Mucosa of descending colon (tissue), 3 donors: ENCODE measurements at regions not wholly inside any gene's neighbourhood (a gene's known extent, or its start where the extent isn't known, plus 50 kb on each side); places are given as distances from the start of the nearest gene placed in this dataset.

Source experiments
- ATAC-seq: fragments of 200-7000 bp; cut with Tn5 transposase; one replicate; pipeline ENCODE4 v1.9.1; 2020; ENCODE audit warnings: mild to moderate bottlenecking, moderate library complexity
- DNase-seq, 3 donors: peaks; one replicate each; pipeline ENCODE4 v3.0.0-alpha.2; 2020
- H3K36me3 ChIP-seq: fragments of 200-600 bp; one replicate; pipeline ENCODE4 v1.8.0; 2021; ENCODE audit warnings: low read depth, mild to moderate bottlenecking
- H3K4me1 ChIP-seq: fragments of 200-600 bp; one replicate; pipeline ENCODE4 v1.8.0; 2021; ENCODE audit warnings: low read depth, mild to moderate bottlenecking
- H3K4me3 ChIP-seq: fragments of 200-600 bp; one replicate; pipeline ENCODE4 v1.8.0; 2021; ENCODE audit warnings: mild to moderate bottlenecking
- H3K9me3 ChIP-seq: fragments of 200-600 bp; one replicate; pipeline ENCODE4 v1.8.0; 2021; ENCODE audit warnings: mild to moderate bottlenecking
- intact Hi-C, 2 donors: fragments of 100-400 bp; cut with DNase I in 1 of 2; cut with micrococcal nuclease in 1 of 2; formaldehyde crosslinking; loops; one replicate each; pipeline versions ENCODE4 v1.11.0 to v1.11.1; 2022; cut with DNase I, micrococcal nuclease
- TF ChIP-seq, protein P1 (sequence below): fragments of 200-600 bp; IDR thresholded peaks from one replicate; pipeline ENCODE4 v1.8.0; 2022; ENCODE audit warnings: antibody characterized with exemption, mild to moderate bottlenecking
- donor health status: DM: no; HTN: no; CAD: no; lungs with moderate emphysema.
- donor health status: DM: no; HTN: no; CAD: no.
- donor health status: DM: no; HTN: yes; CAD: no.

DNA sequence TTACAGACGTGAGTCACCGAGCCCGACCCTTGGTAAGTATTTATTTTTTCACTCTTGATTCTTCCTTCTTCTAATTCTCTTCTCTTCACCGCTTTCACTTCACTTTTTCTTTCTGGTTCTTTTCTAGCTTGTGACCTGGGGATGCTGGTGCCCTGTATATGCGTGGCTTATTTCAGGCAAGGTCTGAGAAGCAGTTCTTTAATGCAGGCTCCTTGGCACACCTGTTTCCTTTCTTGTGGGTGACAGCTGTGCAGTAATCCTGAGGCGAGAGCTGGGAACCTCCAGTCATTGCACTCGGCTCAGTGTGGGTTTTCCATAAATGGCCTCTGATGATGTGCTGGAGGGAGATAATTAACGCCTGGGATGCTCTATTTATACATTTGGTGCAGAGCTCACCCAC, 193.8 kb downstream of the TSN start:
- TF ChIP-seq, protein P1, sequence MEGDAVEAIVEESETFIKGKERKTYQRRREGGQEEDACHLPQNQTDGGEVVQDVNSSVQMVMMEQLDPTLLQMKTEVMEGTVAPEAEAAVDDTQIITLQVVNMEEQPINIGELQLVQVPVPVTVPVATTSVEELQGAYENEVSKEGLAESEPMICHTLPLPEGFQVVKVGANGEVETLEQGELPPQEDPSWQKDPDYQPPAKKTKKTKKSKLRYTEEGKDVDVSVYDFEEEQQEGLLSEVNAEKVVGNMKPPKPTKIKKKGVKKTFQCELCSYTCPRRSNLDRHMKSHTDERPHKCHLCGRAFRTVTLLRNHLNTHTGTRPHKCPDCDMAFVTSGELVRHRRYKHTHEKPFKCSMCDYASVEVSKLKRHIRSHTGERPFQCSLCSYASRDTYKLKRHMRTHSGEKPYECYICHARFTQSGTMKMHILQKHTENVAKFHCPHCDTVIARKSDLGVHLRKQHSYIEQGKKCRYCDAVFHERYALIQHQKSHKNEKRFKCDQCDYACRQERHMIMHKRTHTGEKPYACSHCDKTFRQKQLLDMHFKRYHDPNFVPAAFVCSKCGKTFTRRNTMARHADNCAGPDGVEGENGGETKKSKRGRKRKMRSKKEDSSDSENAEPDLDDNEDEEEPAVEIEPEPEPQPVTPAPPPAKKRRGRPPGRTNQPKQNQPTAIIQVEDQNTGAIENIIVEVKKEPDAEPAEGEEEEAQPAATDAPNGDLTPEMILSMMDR: no peak
- no peak overlapping the region for H3K4me3 ChIP-seq
- ATAC-seq: no peak

DNA sequence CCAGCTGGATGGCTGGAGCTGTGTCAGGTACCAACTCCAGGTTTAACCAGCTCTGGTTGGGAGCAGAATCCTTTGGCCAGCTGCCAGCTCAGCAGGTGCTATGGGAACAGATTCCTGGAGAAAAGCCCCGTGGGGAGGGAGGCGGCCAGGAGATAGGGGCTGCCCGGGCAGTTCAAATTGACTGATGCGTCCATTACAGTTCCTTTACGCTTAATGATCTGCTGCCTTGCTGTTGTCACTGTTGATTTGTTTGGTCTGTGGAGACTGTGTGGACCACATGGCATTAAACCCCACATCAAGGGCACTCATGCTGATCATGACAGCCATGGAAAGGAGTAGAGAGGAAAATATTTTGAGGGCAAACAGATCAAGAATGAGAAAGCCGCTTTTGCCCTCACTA, 200.0 kb downstream of the TSN start:
- no peaks in the 10 kb centered on the region for H3K36me3 ChIP-seq
- ATAC-seq: no peak
- intact Hi-C loops: no loop called here

More for the DNA sequence above, 193.8 kb downstream of the TSN start:
- Histone ChIP-seq H3K9me3 (no peaks in the 10 kb centered on the region), H3K4me1 (no peaks in the 10 kb centered on the region), H3K36me3 (no peaks in the 10 kb centered on the region)
- DNase-seq: no peak
- intact Hi-C loops: no loop called here

DNA sequence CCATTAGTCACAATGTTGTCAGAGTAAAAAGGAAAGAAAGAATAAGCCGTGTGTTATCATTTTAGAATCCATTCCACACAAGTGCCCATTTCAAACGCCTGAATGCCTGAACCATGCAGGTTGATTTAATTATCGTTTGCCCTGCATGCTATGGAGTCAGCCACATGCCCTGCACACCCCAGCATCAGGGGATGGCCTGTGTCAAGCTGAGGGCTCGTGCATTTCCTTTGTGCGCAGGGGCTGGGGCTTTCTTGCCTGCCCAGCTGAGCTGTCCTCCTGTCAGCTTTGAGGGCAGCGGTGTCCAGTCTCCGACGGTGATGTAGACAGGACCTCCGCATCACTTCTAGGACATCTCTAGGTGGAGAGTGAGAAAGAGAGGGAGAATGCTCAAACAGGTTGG, 200.4 kb downstream of the TSN start:
- Histone ChIP-seq H3K36me3 (no peaks in the 10 kb centered on the region), H3K4me1 (no peaks in the 10 kb centered on the region), H3K9me3 (no peaks in the 10 kb centered on the region), H3K4me3 (no peak overlapping the region)
- intact Hi-C loops: no loop called here
- TF ChIP-seq, protein P1: no peak
- ATAC-seq (no peak), DNase-seq (no peak)

More for the DNA sequence above, 200.0 kb downstream of the TSN start:
- DNase-seq: no peak
- Histone ChIP-seq H3K9me3 (no peaks in the 10 kb centered on the region), H3K4me3 (no peak overlapping the region), H3K4me1 (no peaks in the 10 kb centered on the region)
- TF ChIP-seq, protein P1: no peak

DNA sequence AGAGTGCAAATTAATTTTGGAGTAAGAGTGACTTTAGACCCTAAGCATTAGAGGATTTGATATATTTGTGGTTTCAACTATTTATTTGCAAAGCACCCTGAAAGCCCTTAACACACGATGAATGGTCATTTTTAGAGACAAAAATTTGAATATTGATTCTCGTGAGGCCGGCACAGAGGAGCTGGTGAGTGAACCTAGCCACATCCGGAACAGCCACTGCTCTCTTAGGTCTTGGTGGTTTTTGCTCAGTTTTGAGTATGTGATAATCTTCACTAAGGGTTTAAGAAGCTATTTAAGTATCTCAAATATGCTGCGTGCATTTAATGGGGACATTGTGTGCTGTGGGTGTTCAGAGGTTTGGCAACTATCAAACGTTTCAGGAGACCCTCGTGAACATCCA, 204.8 kb downstream of the TSN start:
- intact Hi-C loops: no loop called here
- Histone ChIP-seq H3K4me3 (no peak overlapping the region), H3K9me3 (no peaks in the 10 kb centered on the region), H3K36me3 (no peaks in the 10 kb centered on the region), H3K4me1 (no peaks in the 10 kb centered on the region)
- ATAC-seq (no peak), DNase-seq (no peak)
- TF ChIP-seq, protein P1: no peak

DNA sequence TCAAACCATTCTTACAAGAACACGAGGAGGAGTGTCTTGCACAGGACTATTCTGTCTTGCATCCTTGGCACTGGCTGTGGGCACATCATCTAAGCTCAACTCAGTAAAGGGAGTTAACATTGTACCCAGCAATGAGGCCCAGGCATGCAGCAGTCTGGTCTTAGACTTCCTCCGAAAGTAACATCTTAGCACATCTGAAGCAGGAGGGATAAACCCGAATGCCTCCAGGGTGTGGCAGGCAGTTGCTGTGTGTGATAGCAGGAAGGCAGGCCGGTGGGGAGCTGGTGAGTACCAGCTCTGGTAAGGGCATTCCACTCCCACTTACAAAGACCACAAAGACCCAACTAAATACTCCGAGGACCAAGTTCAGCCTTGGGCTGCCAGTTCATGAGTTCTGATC, 206.3 kb downstream of the TSN start:
- DNase-seq: no peak
- no peaks in the 10 kb centered on the region for H3K4me1 ChIP-seq
- no peaks in the 10 kb centered on the region for H3K9me3 ChIP-seq
- ATAC-seq: no peak
- TF ChIP-seq, protein P1: no peak
- intact Hi-C loops: no loop called here
- no peak overlapping the region for H3K4me3 ChIP-seq
- no peaks in the 10 kb centered on the region for H3K36me3 ChIP-seq

DNA sequence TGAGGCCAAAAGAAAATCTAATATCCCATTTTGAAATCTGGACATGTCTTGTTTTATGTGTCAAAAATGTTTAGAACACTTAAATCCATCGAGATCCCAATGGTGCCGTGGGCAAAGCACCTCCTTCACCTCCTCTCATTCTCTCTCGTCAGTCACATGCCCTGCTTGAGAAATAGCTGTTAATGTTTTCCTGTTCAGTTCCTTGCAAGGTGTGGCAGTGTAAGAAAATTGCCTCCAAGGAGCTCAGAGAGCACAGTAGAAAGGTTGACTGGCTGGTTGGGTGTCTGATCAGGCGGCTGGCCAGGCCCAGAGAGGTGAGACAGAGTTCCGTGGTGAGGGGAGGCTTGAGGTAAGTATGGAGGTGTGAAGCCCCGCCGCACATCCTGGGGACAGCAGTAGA, 210.2 kb downstream of the TSN start:
- Histone ChIP-seq H3K36me3 (no peaks in the 10 kb centered on the region), H3K4me1 (no peaks in the 10 kb centered on the region), H3K4me3 (no peak overlapping the region), H3K9me3 (no peaks in the 10 kb centered on the region)
- peak in 1 of 3 donors; percentile 4 for DNase-seq
- TF ChIP-seq, protein P1: no peak
- intact Hi-C loops: no loop called here
- ATAC-seq: peak; percentile 29
